ENCODE measurements at regions not wholly inside any gene's neighbourhood (a gene's known extent, or its start where the extent isn't known, plus 50 kb on each side); places are given as distances from the start of the nearest gene placed in this dataset.
"Not testable (repeated sequence)": the region's sequence is repeated elsewhere in the genome, so short reads cannot be mapped to it uniquely, and the experiment has no call there.

DNA sequence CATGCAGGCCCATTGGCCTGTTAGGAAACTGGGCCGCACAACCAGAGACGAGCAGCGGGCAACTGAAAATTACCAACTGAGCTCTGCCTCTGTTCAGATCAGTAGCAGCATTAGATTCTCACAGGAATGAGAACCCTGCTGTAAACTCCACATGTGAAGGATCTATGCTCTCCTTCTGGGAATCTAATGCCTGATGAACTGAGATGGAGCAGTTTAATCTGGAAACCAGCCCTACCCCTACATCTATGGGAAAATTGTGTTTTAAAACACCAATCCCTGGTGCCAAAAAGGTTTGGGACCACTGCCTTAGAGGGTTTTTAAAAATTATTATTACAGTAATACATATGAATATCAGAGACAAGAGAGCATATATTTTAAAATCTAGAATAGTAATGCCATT is 1144.5 kb downstream of the FSCB start:
- DNase-seq = no peak

DNA sequence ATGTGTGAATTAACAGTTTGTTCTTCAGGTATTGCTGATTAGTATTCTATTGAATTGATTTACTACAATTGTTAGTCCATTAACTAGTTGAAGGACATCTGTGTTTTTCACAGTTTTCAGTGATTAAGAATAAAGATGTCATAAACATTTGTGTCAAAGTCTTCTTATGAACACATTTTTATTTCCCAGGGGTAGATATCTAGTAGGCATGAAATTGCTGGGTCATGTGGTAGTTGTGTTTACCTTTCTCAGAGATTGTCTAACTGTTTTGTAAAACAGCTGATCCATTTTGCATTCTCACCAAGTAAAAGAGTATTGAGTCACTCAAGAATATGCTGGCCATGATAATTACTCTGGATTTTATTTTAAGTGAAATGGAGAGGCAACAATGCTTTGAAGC is 1145.3 kb downstream of the FSCB start:
- DNase-seq = no peak

DNA sequence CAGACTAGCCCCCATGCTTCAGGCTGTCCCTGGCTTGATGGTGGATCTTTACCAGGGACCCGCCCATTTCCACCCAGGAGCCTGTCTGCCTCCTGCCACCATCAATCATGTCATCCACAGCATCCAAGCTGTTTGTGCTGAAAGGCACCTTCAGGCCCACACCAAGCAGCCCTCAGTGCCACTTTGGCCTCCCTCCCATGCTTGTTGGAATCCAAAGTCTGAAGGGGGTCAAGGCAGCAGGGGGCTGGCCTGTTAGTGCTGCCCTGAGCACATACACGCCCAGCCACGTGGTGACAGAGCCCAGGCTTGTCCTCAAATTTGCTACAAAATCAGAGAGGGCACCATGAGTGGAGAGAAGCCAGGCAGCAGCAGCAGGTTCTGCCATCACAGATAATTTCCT is 1146.8 kb downstream of the FSCB start:
- no peak for DNase-seq

DNA sequence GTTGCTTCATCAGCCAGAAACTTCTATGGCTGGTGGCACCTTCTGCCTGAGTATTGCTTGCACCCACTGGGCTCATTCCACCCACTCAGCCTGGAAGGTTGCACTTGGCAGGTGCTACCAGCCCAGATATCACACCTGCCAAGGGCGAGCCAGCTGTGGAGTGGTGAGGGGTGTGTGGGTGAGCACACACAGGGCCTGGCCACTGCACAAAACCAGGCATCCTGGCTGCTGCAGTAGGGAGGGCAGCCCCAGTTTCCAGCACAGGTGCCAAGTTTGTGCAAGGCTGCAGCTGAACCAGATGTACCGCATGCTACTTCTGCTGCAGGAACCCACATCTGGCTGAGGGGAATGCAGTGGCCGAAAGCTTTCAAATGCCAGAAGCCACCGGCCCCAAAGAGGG is 1147.8 kb downstream of the FSCB start:
- no peak for DNase-seq

DNA sequence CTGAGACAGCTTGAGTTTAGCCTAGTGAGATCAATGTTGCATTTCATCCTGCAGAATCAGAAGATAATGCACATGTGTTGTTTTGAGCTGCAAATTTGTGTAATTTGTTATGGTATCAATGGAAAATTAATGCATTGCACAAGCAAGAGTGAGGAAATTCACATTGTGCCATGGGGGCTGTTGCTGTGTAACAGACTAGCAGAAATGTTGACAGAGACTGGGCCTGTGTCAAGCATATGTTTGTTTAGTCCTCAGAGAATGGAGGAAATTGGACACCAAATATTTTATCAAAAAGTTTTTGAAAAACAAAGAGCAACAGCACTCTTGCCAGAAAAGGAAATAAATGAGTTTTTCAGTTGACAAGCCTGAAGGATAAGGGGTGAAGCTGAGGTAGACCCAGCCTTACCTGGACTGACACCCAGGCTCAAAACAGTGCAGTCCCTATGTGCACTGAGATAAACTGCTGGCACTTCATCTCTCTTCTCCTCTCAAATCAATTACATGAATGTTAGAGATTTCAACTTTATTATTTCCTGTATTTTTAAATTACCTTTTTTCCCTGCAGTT is 1150.0 kb downstream of the FSCB start:
- DNase-seq = no peak

DNA sequence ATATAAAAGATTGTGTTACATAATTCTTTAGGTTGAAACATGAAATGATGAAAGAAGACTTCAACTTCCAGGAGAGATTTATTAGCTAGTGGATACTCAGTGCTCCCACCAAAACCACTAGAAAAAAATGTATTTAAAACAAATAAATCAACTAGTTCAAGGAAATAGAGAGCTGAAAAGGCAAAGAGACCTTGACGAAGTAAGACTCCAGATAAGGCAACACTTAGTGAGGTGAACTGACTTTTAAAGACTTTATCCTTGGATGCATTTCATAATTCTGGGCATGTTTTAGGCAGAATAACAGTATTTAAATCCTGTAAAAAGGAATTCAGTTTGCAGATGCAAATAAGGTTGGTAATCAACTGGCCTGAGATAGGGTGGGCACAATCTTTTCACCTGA is 1150.7 kb downstream of the FSCB start:
- no peak for DNase-seq

DNA sequence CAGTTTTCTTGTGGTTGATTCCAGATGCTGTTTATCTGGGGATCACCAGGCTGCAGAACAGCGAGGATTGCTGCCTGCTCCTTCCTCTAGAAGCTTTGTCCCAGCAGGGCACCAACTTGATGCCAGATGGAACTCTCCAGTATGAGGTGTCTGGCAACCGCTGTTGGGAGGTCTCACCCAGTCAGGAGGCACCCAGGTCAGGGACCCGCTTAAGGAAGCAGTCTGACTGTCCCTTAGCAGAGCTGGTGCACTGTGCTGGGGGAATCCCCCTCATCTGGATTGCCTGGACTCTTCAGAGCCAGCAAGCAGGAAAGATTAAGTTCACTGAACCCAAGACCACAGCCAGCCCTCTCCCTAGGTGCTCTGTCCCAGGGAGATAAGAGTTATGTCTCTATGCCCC is 1165.2 kb downstream of the FSCB start:
- DNase-seq = no peak

DNA sequence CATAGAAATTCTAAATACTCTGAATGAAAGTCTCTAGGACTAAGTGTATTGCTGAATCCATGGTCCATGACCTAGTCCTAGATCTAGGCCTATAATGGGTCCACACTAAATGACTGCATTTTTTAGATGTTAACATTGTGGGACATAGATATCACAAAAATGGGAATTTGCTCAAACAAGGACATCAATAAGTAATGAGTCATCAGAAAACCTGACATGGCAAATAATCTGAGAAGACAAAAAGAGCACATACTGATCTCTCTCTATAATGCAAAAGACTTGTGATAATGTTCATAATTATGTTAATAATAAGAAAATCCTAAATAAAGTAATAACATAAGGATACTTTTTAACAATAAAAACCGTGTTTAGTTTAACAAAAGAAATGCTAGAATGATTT is 1168.4 kb downstream of the FSCB start:
- DNase-seq = no peak

DNA sequence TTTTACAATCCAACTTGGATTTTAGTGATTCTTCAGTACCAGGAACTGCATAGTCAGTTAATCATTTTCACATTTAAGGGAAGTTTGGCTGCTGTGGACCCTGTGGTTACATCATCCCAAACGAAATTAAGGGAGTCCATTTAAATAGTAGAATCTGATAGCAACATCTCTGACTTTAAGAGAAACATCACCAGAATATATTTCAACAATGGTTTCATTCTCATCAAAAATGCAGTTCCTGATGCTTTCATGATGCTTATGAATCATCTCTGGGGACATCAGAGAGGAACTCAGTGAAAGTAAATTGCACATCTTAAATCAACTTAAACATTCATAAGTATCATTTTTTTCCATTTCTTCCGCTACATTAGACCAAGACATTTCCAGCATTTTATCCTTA is 1170.7 kb downstream of the FSCB start:
- no peak for DNase-seq

DNA sequence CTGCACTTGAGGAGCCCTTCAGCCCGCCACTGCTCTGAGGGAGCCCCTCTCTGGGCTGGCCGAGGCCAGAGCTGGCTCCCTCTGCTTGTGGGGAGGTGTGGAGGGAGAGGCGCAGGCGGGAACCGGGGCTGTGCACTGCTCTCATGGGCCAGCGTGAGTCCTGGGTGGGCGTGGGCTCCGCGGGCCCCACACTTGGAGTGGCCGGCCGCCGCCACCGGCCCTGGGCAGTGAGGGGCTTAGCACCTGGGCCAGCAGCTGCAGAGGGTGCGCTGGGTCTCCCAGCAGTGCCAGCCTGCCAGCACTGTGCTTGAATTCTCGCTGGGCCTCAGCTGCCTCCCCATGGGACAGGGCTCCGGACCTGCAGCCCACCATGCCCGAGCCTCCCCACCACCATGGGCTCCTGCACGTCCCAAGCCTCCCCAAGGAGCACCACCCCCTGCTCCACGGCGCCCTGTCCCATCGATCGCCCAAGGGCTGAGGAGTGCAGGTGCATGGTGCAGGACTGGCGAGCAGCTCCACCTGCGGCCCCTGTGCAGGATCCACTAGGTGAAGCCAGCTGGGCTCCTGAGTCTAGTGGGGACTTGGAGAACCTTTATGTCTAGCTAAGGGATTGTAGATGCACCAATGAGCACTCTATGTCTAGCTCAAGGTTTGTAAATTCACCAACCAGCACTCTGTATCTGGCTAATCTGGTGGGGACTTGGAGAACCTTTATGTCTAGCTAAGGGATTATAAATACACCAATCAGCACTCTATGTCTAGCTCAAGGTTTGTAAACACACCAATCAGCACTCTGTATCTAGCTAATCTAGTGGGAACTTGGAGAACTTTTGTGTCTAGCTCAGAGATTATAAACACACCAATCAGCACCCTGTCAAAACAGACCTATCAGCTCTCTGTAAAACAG is 1180.3 kb downstream of the FSCB start:
- DNase-seq = not testable (repeated sequence)

DNA sequence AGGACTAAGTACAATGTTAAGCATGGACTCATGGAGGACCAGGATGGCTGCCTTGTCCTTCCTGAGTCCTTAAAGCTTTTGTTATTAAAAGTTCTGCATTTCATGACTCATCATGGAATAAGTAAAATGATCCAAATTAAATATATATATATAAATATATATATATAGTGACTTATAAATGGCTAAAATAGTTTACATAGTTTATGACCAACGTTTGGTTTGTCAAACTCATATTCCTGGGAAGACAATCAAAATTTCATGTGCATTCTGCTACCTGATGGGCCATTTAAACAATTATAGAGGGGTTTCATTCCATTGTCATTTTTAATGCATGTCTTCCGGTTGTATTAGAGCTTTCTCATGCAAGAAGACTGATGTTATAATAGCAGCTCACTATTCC is 1190.7 kb downstream of the FSCB start:
- no peak for DNase-seq

DNA sequence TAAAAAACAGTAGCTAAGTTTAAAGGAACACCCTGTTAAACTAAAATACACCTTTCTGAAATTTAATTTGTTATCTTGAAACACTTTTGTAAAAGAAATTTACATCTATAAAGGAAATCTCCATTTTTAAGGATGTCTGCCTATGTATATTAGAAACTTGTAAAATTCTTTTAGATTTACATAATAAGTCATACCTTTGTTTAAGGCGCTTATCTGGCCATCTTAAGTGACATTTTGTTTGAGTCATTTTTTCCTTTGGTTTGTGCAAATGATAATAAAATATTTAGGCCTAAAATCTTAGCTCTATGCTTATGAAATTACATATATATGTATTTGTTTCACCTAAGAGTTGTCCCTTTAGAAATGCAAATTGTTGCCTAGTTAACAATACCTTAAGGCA is 1193.4 kb downstream of the FSCB start:
- no peak for DNase-seq

DNA sequence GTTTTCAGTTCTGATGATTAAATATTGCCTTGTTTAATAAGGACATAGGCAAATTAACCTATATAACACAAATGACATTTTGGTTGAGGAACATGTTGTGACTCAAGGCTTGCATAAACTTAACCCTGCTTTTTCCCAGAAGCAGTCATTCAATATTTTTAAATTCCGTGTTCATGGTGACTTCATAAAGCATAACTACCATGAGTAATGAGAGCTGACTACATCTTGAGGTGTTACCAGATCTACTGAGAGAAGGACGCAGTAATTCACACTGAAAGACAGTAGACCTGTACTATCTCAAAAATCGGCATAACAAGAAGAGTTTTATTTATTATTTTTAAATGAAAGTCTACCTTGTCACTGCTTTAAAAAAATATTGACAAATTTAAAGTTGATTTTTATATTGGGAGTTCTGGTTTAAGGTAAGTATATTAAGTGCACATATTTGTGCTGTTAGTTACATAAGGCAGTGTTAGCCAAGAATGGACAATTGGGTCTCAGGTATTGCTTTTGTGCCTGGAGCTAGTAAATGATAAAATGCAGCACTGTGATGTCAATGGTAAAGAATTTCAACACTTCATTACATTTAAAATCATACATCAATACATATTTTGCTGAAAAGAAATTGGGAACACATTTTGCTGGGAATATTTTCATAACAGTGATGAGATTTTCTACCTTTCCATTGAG is 1198.5 kb downstream of the FSCB start:
- no peak for DNase-seq

DNA sequence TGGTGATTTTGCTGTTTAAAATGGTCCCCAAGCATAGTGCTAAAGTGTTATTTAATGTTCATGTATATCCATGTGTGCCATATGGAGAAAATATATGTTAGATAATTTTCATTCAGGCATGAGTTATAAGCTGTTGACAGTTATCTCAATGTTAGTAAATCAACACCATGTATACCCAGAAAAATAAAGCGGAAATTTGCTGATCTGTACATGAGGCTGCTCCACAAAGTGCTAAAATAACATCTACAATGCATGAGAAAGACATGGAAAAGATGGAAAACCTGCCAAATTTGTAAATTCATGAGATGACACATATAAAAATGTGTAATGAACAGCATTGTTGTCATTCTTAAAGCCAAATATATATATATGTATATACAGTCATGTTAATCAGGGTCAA is 1199.2 kb downstream of the FSCB start:
- DNase-seq = no peak

DNA sequence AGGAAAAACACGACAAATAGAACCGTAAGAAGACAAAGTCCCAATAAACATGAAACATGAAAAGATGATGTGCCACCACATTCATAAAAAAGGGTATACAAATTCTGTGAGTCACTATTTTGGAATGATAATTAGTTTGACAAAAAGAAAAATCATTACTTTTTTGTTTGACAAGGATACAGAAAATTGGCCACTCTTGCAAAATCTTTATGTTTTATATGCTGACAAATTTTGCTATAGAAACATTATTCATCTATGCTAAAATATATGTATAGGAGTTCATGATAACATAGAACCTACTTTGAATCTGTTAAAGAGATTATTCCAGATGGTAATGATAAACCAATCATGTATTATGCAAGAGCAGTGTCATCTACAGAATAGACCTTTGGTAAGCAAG is 1201.0 kb downstream of the FSCB start:
- no peak for DNase-seq

DNA sequence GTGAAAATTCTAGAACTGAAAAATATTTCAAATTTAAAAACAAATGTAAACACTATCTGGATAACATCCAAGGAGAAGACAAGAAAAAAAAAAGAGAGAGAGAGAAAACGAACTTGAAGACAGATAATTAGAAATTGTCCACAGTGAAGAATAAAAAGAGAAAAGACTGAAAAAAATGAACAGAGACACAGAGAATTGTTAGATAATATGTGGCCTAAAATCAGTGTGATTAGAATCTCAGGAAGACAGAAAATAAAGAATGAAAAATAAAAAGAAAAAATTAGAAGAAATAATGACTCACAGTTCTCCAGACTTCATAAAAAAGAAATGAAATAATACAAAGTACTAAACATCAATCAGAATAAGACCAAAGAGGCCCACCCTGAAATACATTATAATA is 1209.3 kb downstream of the FSCB start:
- DNase-seq = no peak

DNA sequence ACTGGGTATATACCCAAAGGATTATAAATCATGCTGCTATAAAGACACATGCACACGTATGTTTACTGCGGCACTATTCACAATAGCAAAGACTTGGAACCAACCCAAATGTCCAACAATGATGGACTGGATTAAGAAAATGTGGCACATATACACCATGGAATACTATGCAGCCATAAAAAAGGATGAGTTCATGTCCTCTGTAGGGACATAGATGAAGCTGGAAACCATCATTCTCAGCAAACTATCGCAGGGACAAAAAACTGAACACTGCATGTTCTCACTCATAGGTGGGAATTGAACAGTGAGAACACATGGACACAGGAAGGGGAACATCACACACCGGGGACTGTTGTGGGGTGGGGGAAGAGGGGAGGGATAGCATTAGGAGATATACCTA is 1211.0 kb downstream of the FSCB start:
- not testable (repeated sequence) for DNase-seq

DNA sequence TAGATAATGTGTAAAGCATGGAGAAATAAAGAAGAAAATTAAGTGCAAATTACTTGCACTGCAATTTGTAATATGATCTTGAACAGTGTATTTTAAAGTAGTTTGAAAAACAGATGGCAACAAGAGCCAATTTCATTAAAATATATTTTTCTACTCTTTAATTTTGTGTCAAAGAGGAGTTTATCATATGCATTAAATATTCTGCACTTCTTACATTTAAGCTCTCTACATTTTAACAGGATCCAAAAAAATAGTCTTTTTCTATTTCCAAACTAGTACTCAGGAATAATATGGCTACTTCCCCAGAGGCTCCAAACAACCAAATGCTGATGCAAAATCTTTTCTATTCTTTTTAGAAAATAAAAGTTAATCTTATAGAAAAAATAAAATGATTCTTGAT is 1221.5 kb downstream of the FSCB start:
- DNase-seq = no peak

DNA sequence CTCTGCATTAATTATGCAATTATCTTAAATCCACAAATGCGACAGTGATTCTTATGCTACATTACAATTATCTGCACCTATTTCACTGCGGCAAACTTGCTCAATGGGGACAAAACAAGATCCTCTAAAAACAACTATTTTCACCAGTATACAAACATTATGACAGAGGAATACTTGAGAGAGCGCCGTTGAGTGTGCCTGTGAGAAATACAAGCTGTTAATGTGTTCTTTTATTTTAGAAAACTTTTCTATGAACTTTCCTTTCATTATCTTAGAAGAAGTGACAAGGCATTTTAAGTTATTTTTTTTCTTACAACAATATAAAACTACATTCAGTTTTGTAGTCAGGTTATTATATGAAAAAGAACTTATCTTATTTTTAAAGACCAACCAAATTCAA is 1247.0 kb downstream of the FSCB start:
- DNase-seq = no peak

DNA sequence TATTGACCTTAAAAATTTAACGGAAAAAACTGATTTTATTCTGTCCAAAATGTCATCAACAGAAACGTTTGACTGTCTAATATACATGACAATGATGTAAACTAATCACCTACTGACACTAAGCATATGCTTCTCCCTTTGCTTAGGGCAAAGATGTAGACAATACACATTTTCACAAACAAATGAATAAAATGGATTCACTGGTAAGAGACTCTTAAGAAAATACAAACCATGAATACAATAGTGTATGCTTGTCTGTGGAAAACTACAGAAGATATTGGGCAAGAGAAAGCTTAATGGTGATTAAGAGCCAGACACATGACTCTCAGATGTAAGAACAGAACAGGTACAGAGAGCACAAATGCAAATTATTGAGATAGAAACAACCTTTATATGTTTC is 1248.7 kb downstream of the FSCB start:
- no peak for DNase-seq

DNA sequence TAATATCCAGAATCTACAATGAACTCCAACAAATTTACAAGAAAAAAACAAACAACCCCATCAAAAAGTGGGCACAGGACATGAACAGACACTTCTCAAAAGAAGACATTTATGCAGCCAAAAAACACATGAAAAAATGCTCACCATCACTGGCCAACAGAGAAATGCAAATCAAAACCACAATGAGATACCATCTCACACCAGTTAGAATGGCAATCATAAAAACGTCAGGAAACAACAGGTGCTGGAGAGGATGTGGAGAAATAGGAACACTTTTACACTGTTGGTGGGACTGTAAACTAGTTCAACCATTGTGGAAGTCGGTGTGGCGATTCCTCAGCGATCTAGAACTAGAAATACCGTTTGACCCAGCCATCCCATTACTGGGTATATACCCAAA is 1250.1 kb downstream of the FSCB start:
- DNase-seq = not testable (repeated sequence)

DNA sequence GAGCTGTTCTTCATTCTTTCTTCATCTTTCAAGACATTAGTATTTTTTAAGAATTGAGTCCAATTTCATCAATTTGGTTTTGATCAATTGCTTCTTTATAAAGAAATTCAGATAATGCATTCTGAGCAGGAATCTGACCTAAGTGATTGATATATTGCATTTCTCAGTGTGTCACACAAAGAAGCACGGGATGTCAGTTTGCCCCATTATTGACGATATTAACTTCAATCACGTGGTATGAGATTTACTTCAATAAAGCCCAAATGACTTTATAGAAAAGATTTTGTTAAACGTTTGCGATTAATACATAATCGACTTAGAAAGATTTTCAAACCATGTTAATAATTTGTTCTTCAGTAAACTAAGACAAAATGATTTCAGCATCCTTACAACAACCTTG is 1254.2 kb downstream of the FSCB start:
- DNase-seq = no peak

DNA sequence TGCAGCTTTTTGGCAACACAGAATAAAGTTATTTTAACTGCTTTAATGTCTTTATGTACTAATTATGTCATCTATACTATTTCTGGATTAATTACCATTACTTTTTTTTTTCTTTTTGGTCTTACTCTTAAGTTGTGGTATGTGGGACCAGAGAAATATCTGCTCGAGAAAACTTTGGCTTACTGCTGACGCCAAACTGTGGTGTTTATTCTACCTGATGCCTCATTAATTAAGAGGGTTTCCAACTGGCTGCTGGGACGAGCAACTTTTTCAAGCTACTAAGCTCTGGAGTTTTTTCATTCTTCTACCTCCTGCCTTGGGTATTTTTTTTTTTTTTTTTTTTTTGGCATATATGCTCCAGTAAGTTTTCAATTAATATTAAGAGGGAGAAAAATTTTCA is 1257.5 kb downstream of the FSCB start:
- no peak for DNase-seq

DNA sequence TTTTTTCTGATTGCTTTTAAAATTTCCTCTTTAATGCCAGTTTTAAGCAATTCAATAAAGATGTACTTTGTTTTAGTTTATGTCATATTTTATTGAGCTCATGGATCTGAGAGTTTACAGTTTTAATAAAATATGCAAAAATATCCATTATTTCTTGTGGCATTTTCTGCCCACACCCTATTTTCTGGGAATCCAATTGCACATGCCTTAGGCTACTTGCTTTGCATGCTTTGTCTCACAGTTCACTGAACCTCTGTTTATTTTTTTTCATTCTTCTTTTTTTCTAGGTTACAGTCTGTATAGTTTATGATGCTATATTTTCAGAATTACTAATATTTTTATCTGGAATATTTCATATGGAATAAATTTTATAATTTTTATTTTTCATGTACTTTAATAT is 1258.0 kb downstream of the FSCB start:
- DNase-seq = no peak
